Duodenal mucosa (tissue), 2 donors: ENCODE measurements at regions not wholly inside any gene's neighbourhood (a gene's known extent, or its start where the extent isn't known, plus 50 kb on each side); places are given as distances from the start of the nearest gene placed in this dataset.

ENCODE experiments used
- H3K27ac ChIP-seq: one replicate; pipeline ENCODE4 v1.7.0; 2013; ENCODE audit warnings: low read depth, low read length
- H3K27me3 ChIP-seq, 2 donors: one replicate each; pipeline ENCODE4 v1.7.0; 2013; ENCODE audit warnings: low read length in 2 of 2, control low read depth in 1 of 2; ENCODE audit not compliant: insufficient read depth in 2 of 2, control insufficient read depth in 1 of 2
- H3K36me3 ChIP-seq, 2 donors: one replicate each; pipeline ENCODE4 v1.7.0; 2013; ENCODE audit warnings: low read length in 2 of 2, control low read depth in 1 of 2; ENCODE audit not compliant: insufficient read depth in 2 of 2, control insufficient read depth in 1 of 2
- H3K4me1 ChIP-seq, 2 donors: one replicate each; pipeline ENCODE4 v1.7.0; 2013; ENCODE audit warnings: low read length in 2 of 2, control low read depth in 1 of 2; ENCODE audit not compliant: insufficient read depth in 2 of 2, control insufficient read depth in 1 of 2
- H3K4me3 ChIP-seq, 2 donors: one replicate each; pipeline ENCODE4 v1.7.0; 2013; ENCODE audit warnings: low read length in 2 of 2, low read depth in 1 of 2
- H3K9ac ChIP-seq, 2 donors: one replicate each; pipeline ENCODE4 v1.7.0; 2013; ENCODE audit warnings: low read length in 2 of 2, low read depth in 1 of 2
- H3K9me3 ChIP-seq, 2 donors: one replicate each; pipeline ENCODE4 v1.7.0; 2013; ENCODE audit warnings: low read length in 2 of 2, control low read depth in 1 of 2; ENCODE audit not compliant: control insufficient read depth in 1 of 2

- Histone ChIP-seq H3K4me1 (no peaks in the 10 kb centered on the region), H3K4me3 (no peak overlapping the region), H3K27me3 (no peaks in the 10 kb centered on the region), H3K27ac (no peak overlapping the region), H3K9ac (no peak overlapping the region), H3K9me3 (no peaks in the 10 kb centered on the region), H3K36me3 (no peaks in the 10 kb centered on the region)
Observed at GRCh38 chr6:102984357-102984756, 1590.8 kb downstream of the GRIK2 start.

- H3K4me3 ChIP-seq, result no peak overlapping the region
Observed at GRCh38 chr6:102981490-102982015, 1588.0 kb downstream of the GRIK2 start.

GRCh38 chr6:102980951-102981350 lies 1587.4 kb downstream of the GRIK2 start:
- Histone ChIP-seq H3K27ac (no peak overlapping the region), H3K9me3 (no peaks in the 10 kb centered on the region), H3K36me3 (no peaks in the 10 kb centered on the region), H3K4me3 (no peak overlapping the region), H3K9ac (no peak overlapping the region), H3K27me3 (no peaks in the 10 kb centered on the region), H3K4me1 (no peaks in the 10 kb centered on the region)

More at GRCh38 chr6:102981490-102982015, 1588.0 kb downstream of the GRIK2 start:
- Histone ChIP-seq H3K4me1 (no peaks in the 10 kb centered on the region), H3K9me3 (no peaks in the 10 kb centered on the region), H3K27me3 (no peaks in the 10 kb centered on the region), H3K27ac (no peak overlapping the region), H3K36me3 (no peaks in the 10 kb centered on the region), H3K9ac (no peak overlapping the region)

DNA sequence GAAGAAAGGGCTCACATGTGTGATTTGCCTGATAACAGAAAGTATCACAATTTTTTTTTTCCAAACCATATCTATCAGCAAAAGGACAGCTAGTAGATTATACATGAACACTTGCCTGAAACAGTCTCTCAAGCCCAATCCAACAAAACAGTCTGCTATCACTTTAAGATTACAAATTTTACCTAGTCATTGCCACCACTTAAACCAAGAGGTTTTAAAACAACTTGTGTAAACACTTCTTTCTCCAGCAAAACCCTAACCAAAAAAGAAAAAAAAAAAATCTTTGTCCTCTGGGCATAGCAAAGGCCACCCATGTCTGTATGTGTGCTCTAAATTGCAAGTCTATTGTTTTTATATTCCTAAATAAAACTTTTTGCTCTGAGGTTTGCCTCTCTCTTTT lies 1568.4 kb downstream of the GRIK2 start:
- Histone ChIP-seq H3K4me3 (no peak overlapping the region), H3K4me1 (no peaks in the 10 kb centered on the region), H3K27me3 (no peaks in the 10 kb centered on the region), H3K9me3 (no peaks in the 10 kb centered on the region), H3K9ac (no peak overlapping the region), H3K27ac (no peak overlapping the region), H3K36me3 (no peaks in the 10 kb centered on the region)

- Histone ChIP-seq H3K4me1 (no peaks in the 10 kb centered on the region), H3K27me3 (no peaks in the 10 kb centered on the region), H3K27ac (no peak overlapping the region), H3K9me3 (no peaks in the 10 kb centered on the region), H3K9ac (no peak overlapping the region), H3K4me3 (no peak overlapping the region), H3K36me3 (no peaks in the 10 kb centered on the region)
Observed at GRCh38 chr6:102950967-102951366, 1557.5 kb downstream of the GRIK2 start.

GRCh38 chr6:102944475-102944874 lies 1551.0 kb downstream of the GRIK2 start:
- Histone ChIP-seq H3K9me3 (peaks cover 0 to 2% of the 10 kb centered on the region in 2 donors), H3K4me3 (no peak overlapping the region), H3K27ac (no peak overlapping the region), H3K27me3 (no peaks in the 10 kb centered on the region), H3K9ac (no peak overlapping the region), H3K36me3 (no peaks in the 10 kb centered on the region), H3K4me1 (no peaks in the 10 kb centered on the region)

DNA sequence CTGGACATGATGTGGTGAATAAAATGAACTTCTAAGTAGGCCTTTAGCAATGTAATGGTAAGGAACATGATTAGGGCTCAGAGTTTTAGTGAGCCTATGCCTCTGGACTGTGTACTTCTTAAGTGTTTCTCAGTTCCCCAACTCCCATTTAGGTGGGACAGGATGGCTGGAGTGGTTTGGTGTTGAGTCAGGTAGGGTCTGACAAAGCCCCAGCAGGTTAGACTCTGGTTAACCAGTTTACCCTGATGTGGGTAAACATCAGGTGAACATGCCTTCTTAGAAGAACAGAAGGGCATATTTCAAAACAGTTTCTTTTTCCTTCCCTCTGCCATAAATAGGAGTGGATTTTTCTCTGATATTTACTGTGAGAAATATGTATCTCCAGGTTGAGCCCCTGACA lies 1548.7 kb downstream of the GRIK2 start:
- Histone ChIP-seq H3K27ac (no peak overlapping the region), H3K9me3 (peaks cover 0 to 2% of the 10 kb centered on the region in 2 donors), H3K4me3 (no peak overlapping the region), H3K9ac (no peak overlapping the region), H3K27me3 (no peaks in the 10 kb centered on the region), H3K36me3 (no peaks in the 10 kb centered on the region), H3K4me1 (no peaks in the 10 kb centered on the region)

- no peak overlapping the region for H3K9ac ChIP-seq
Observed at GRCh38 chr6:102936959-102937358, 1543.5 kb downstream of the GRIK2 start.

DNA sequence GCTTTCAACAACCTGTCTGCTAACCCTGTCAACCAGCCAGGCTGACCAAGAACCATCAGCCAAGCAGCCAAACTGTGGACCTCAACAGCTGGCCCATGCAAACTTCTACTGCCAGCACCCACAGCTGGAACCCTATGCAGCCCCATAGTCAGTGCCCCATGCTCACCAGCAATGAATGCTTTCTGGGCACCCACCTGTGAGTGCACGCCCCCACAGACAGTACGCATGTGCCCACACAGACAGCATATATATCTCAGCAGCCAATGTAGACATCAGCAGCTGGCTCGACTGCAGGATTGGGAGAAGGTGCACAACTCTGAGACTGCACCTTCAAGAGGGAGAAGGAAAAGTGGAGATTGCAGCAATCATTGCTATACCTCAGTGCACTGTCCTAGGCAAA lies 1534.6 kb downstream of the GRIK2 start:
- H3K36me3 ChIP-seq, result no peaks in the 10 kb centered on the region
- H3K4me1 ChIP-seq, result no peaks in the 10 kb centered on the region
- H3K4me3 ChIP-seq, result no peak overlapping the region
- no peak overlapping the region for H3K27ac ChIP-seq
- H3K9ac ChIP-seq, result no peak overlapping the region
- H3K9me3 ChIP-seq, result no peaks in the 10 kb centered on the region
- H3K27me3 ChIP-seq, result no peaks in the 10 kb centered on the region

More at GRCh38 chr6:102936959-102937358, 1543.5 kb downstream of the GRIK2 start:
- H3K27me3 ChIP-seq, result no peaks in the 10 kb centered on the region
- H3K27ac ChIP-seq, result no peak overlapping the region
- no peak overlapping the region for H3K4me3 ChIP-seq
- no peaks in the 10 kb centered on the region for H3K4me1 ChIP-seq
- H3K36me3 ChIP-seq, result no peaks in the 10 kb centered on the region
- no peaks in the 10 kb centered on the region for H3K9me3 ChIP-seq

DNA sequence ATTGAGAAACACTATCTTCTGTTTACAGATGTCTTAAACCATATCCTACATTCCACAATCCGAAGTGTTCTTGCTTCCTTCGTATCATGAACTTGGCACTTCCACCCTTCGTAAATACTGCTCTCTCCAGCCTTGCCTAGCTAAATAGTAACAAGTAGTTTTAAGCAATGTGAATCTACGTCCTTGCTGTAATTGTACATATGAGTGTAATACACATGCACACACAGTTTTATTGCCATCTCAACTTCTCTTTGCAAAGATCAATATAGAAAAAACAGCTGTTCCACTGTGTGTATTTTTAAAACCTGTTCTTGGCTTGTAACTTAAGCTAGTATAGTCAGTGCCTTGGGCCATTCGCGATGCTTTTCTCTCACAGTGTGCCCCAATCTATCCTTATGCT lies 1524.7 kb downstream of the GRIK2 start:
- no peaks in the 10 kb centered on the region for H3K4me1 ChIP-seq
- no peak overlapping the region for H3K4me3 ChIP-seq
- H3K27me3 ChIP-seq, result no peaks in the 10 kb centered on the region
- H3K9me3 ChIP-seq, result peaks cover 3% of the 10 kb centered on the region in 2 donors
- H3K27ac ChIP-seq, result no peak overlapping the region
- no peak overlapping the region for H3K9ac ChIP-seq
- no peaks in the 10 kb centered on the region for H3K36me3 ChIP-seq

DNA sequence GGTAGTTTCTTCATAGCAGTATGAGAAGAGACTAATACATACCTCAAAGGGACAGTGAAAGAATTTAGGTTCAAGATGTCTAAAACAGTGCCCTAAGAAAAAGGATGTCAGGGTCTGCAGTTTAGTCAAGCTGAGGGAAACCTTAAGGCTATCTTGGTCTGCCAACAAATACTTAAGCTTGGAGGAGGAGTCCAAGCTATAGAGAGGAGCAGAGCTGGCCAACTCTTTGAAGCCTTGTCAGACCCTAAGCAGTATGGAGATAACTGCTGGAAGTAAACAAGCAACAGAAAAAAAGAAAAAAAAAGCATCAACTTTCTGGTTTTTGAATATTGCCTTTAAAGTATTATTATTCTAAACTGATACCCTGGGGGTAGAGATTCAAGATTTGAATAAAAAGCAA lies 1518.1 kb downstream of the GRIK2 start:
- no peaks in the 10 kb centered on the region for H3K27me3 ChIP-seq
- peaks cover 0 to 6% of the 10 kb centered on the region in 2 donors for H3K9me3 ChIP-seq
- H3K9ac ChIP-seq, result no peak overlapping the region
- no peak overlapping the region for H3K4me3 ChIP-seq
- no peaks in the 10 kb centered on the region for H3K4me1 ChIP-seq
- no peaks in the 10 kb centered on the region for H3K36me3 ChIP-seq
- H3K27ac ChIP-seq, result no peak overlapping the region
